Head of caudate nucleus (tissue), 42 donors: ENCODE measurements at regions not wholly inside any gene's neighbourhood (a gene's known extent, or its start where the extent isn't known, plus 50 kb on each side); places are given as distances from the start of the nearest gene placed in this dataset.
"Not testable (repeated sequence)": the region's sequence is repeated elsewhere in the genome, so short reads cannot be mapped to it uniquely, and the experiment has no call there.

Source experiments
- DNase-seq, 42 donors: peaks; one replicate each; pipeline versions ENCODE4 v3.0.0 to v3.0.0-alpha.2; 2020 to 2021; ENCODE audit warnings: mixed read lengths in 7 of 42
- intact Hi-C: fragments of 100-400 bp; cut with DNase I; formaldehyde crosslinking; loops from one replicate; pipeline ENCODE4 v1.15.0; 2022

GRCh38 chr9:109640580-109641371 is 139.2 kb upstream of the PALM2AKAP2 start:
- intact Hi-C loops: loop anchor here (10.0 kb wide), 1 partner anchor 174 kb away; no protein-coding TSS in a partner anchor
- DNase-seq: peak; percentile 65 to 91 (median 80)

GRCh38 chr9:109641372-109641659 is 138.7 kb upstream of the PALM2AKAP2 start:
- peak in 8 of 42 donors; percentile 16 to 59 (median 30) for DNase-seq
- intact Hi-C loops: loop anchor here (10.0 kb wide), 1 partner anchor 173 kb away; no protein-coding TSS in a partner anchor

GRCh38 chr9:109652112-109652511 is 127.9 kb upstream of the PALM2AKAP2 start:
- DNase-seq: no peak
- intact Hi-C loops: loop anchor here (5.0 kb wide), 1 partner anchor 80 kb away; no protein-coding TSS in a partner anchor

GRCh38 chr9:109652971-109653370 is 127.0 kb upstream of the PALM2AKAP2 start:
- peak in 41 of 42 donors; percentile 10 to 87 (median 62) for DNase-seq
- intact Hi-C loops: loop anchor here (5.0 kb wide), 1 partner anchor 81 kb away; no protein-coding TSS in a partner anchor

GRCh38 chr9:109653470-109653869 is 126.5 kb upstream of the PALM2AKAP2 start:
- intact Hi-C loops: loop anchor here (5.0 kb wide), 1 partner anchor 81 kb away; no protein-coding TSS in a partner anchor
- no peak for DNase-seq

- intact Hi-C loops, DNase-seq: not testable (repeated sequence)
Observed at GRCh38 chr9:109663978-109664377, 116.0 kb upstream of the PALM2AKAP2 start.

- DNase-seq: peak in 39 of 42 donors; percentile 18 to 87 (median 66)
- intact Hi-C loops: not testable (repeated sequence)
Observed at GRCh38 chr9:109665736-109666135, 114.3 kb upstream of the PALM2AKAP2 start.

- intact Hi-C loops: no loop called here
- DNase-seq: no peak
Observed at GRCh38 chr9:109681301-109681700, 98.7 kb upstream of the PALM2AKAP2 start.

GRCh38 chr9:109682227-109682626 is 97.8 kb upstream of the PALM2AKAP2 start:
- intact Hi-C loops: no loop called here
- no peak for DNase-seq

GRCh38 chr9:109683521-109683920 is 96.5 kb upstream of the PALM2AKAP2 start:
- intact Hi-C loops: no loop called here
- DNase-seq: no peak

- intact Hi-C loops: no loop called here
- DNase-seq: no peak
Observed at GRCh38 chr9:109689701-109690100, 90.3 kb upstream of the PALM2AKAP2 start.

- DNase-seq: no peak
- intact Hi-C loops: no loop called here
Observed at GRCh38 chr9:109699019-109699418, 81.0 kb upstream of the PALM2AKAP2 start.

GRCh38 chr9:109704546-109704945 is 75.5 kb upstream of the PALM2AKAP2 start:
- DNase-seq: no peak
- intact Hi-C loops: no loop called here

- no peak for DNase-seq
- intact Hi-C loops: no loop called here
Observed at GRCh38 chr9:109705515-109705914, 74.5 kb upstream of the PALM2AKAP2 start.

GRCh38 chr9:109707355-109707754 is 72.6 kb upstream of the PALM2AKAP2 start:
- DNase-seq: no peak
- intact Hi-C loops: no loop called here

- no peak for DNase-seq
- intact Hi-C loops: no loop called here
Observed at GRCh38 chr9:109708451-109708945, 71.5 kb upstream of the PALM2AKAP2 start.

- intact Hi-C loops: no loop called here
- DNase-seq: no peak
Observed at GRCh38 chr9:109709866-109710265, 70.1 kb upstream of the PALM2AKAP2 start.

- no peak for DNase-seq
- intact Hi-C loops: no loop called here
Observed at GRCh38 chr9:109710830-109711229, 69.2 kb upstream of the PALM2AKAP2 start.

- intact Hi-C loops: no loop called here
- no peak for DNase-seq
Observed at GRCh38 chr9:109715344-109715743, 64.7 kb upstream of the PALM2AKAP2 start.

- intact Hi-C loops: no loop called here
- no peak for DNase-seq
Observed at GRCh38 chr9:109716631-109717030, 63.4 kb upstream of the PALM2AKAP2 start.

- intact Hi-C loops: no loop called here
- DNase-seq: no peak
Observed at GRCh38 chr9:109717342-109717741, 62.7 kb upstream of the PALM2AKAP2 start.
